ENCODE measurements at regions not wholly inside any gene's neighbourhood (a gene's known extent, or its start where the extent isn't known, plus 50 kb on each side); places are given as distances from the start of the nearest gene placed in this dataset.

- TF ChIP-seq CTCF (IDR thresholded peaks at IDR 0.05) = no peak
- TF ChIP-seq POLR2A (IDR thresholded peaks at IDR 0.05) = no peak
Measured at GRCh38 chr20:4552075-4552640, 134.1 kb upstream of the PRNP start.

Measured in lower leg skin (tissue), 3 donors.